Choroid plexus epithelial cell (primary cell): ENCODE measurements at regions not wholly inside any gene's neighbourhood (a gene's known extent, or its start where the extent isn't known, plus 50 kb on each side); places are given as distances from the start of the nearest gene placed in this dataset.

ENCODE experiments used
- DNase-seq: peaks from one replicate; pipeline ENCODE4 v3.0.0-alpha.2; 2010; ENCODE audit warnings: low read depth
- H3K4me3 ChIP-seq: 2 replicates; pipeline ENCODE4 v1.5.1; 2011; ENCODE audit warnings: low read depth, mild to moderate bottlenecking, control low read depth, low read length, moderate library complexity
- TF ChIP-seq, protein P1 (sequence below): conservative IDR thresholded peaks from 2 replicates; pipeline ENCODE4 v1.5.1; 2011; ENCODE audit warnings: low read depth, mild to moderate bottlenecking, control low read depth, inconsistent platforms, low read length, moderate library complexity

DNA sequence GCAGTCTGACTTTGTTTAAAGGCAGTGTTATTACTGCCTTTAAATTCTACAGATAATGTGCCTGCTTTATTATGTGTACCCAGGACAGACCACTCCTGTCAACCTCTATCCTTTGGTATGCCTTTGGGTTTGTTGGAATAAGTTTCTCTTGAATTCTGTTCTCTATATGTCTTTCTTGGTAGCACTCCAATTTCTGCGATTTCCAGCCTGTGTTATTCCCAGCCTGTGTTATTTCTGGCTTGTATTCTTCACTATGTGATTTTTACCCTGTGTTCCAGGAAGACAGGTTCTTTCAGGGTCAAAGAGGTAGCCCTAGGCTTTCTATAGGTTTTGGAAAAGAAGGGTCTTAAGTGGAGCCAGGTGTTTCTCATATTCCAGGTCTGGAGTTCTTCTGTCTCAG is 407.4 kb upstream of the AZI2 start:
- no peak for DNase-seq
- TF ChIP-seq, protein P1, sequence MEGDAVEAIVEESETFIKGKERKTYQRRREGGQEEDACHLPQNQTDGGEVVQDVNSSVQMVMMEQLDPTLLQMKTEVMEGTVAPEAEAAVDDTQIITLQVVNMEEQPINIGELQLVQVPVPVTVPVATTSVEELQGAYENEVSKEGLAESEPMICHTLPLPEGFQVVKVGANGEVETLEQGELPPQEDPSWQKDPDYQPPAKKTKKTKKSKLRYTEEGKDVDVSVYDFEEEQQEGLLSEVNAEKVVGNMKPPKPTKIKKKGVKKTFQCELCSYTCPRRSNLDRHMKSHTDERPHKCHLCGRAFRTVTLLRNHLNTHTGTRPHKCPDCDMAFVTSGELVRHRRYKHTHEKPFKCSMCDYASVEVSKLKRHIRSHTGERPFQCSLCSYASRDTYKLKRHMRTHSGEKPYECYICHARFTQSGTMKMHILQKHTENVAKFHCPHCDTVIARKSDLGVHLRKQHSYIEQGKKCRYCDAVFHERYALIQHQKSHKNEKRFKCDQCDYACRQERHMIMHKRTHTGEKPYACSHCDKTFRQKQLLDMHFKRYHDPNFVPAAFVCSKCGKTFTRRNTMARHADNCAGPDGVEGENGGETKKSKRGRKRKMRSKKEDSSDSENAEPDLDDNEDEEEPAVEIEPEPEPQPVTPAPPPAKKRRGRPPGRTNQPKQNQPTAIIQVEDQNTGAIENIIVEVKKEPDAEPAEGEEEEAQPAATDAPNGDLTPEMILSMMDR = no peak
- no peak overlapping the region for H3K4me3 ChIP-seq

DNA sequence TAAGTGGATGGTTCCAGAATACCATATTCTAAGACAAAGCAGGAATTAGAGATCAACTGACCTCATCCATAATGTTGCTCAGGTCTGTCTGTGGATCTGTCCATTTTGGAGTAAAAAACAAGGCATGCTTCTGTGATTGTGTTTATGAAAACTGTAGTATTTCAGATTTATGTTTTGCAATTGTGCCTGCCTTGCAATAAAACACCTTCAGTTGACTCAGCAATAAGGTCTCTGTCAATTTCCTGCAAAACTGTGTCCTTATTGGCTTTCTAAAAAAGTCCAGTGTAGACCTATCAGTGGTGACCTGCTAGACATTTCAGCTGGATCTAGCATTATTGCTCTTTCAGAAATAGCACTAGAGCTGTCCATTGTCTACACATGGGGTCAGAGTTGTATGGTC is 409.5 kb upstream of the AZI2 start:
- H3K4me3 ChIP-seq = no peak overlapping the region
- no peak for DNase-seq
- TF ChIP-seq, protein P1 = no peak

DNA sequence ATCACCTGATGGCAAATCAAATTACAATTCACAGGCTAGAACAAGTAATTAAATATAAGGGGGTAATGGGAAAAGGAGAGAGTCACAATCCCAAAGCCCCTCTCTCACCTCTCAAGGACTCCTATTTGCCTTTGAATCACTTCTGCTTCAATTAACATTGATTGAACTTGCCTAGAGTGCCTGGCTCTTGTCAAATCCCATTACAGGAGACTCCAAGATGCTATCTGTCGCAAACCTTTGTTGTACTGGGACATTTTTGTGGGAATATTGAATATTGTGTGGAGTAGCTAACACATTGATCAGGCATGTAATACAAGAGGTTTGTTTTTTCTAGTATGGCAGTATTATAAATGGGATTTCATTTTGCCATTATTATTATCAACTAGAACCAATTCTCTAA is 412.8 kb upstream of the AZI2 start:
- TF ChIP-seq, protein P1 = no peak
- no peak overlapping the region for H3K4me3 ChIP-seq
- DNase-seq = no peak

DNA sequence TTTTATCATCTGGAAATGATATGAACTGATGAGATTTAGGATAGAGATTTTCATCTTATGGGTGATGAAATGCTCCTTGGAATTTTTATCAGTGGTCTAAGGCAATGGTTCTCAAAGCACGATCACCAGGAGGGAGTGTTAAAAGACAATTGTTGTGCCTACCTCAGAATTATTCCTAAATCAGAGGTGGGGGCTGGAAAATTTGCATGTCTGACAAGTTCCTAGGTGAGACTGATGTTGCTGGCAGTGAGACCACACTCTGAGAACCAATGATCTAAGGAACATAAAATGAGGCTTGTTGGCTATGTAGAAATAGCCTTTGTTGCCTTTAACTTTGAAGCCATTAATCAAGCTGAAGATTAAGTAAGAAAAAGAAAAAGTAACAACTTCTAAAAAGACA is 416.6 kb upstream of the AZI2 start:
- DNase-seq = no peak
- no peak overlapping the region for H3K4me3 ChIP-seq
- TF ChIP-seq, protein P1 = no peak

DNA sequence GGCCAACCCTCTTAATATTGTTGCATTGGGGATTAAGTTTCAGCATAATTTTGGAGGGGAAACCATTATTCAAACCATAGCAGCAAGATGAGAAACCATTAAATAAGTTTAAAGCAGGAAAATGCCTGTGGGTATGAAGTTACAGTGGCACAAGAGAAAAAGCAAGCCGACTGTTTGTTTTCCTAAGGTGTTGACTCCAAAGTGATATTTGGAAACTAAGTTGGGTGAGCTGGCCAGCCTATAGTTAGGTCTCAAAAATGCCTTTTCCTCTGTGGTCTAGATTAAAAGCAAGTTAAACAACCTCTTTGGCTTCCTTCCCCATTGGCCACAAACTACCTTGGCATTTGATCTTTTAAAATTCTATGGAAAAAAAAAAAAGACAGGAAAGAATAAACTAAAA is 419.8 kb upstream of the AZI2 start:
- DNase-seq = no peak
- TF ChIP-seq, protein P1 = no peak
- H3K4me3 ChIP-seq = no peak overlapping the region

DNA sequence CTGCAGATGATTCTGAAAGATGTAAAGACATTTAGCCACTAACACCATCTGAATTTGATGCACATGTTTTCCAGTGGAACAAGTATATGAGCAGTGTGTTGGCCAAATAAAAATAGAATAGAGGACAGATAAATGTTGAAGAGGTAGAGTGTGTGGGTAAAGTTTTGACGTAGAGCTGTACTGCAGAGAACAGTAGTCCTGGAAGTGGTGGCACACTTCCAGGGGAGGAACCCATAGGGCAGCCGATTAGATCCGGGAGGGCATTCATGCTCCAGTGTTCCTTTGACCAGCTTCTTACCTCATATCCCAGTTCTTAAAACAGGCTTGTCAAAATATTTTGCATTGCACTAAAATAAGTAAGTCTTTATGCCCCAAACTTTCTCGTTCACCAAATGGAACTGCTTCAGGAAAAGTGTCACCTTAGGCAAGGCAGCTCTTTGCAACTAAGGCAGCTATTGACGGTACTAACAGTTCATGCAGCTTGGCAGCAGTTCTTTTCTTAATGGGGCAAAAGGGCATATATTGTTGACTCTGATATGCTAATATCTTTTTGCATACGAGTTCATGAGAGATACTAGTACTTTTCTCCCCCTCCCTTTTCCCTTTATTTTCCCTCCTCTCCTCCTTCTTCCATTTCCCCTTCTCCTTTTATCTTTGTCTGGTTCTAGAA is 429.3 kb upstream of the AZI2 start:
- TF ChIP-seq, protein P1 = no peak
- H3K4me3 ChIP-seq = no peak overlapping the region
- no peak for DNase-seq

DNA sequence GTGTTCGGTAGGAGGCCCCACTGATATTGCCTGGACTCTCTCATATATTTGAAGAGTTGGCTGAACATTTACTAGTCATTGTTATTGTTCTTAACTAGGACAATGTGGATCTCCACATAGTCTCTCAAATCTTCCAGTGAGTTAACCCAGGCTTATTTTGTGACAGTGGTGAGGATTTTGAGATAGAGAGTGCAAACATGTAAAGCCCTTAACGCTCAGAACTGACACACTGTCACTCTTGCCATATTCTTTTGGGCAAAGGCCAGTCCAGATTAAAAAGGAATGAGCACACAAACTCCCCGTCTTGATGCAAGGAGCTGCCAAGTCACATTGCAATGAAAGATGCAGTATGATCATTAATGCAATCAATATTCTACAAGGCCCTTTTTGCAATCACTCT is 431.9 kb upstream of the AZI2 start:
- DNase-seq = no peak
- no peak overlapping the region for H3K4me3 ChIP-seq
- TF ChIP-seq, protein P1 = no peak
